ENCODE measurements at regions not wholly inside any gene's neighbourhood (a gene's known extent, or its start where the extent isn't known, plus 50 kb on each side); places are given as distances from the start of the nearest gene placed in this dataset.
"Not testable (repeated sequence)": the region's sequence is repeated elsewhere in the genome, so short reads cannot be mapped to it uniquely, and the experiment has no call there.

DNA sequence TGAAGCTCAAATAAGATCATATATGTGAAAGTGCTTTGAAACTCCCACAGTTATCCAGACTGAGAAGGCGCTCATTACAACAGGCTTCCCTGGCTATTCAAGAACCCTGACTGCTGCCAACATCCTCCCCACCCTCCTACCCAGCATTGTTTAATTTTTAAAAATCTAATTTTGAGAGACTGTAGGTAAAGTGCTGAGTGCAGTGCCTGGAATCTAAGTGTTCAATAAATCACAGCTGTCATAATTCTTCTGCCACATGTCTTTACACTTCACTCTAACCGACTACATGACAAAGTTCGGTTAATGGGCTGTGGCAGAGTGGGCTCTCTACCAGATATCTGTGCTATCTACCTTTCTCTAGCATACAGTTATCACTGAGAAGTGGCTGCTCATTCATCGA lies 255.6 kb upstream of the C9orf72 start:
- intact Hi-C loops (cut with DNase I) = no loop called here
- Histone ChIP-seq H3K27ac (no peak overlapping the region), H3K27me3 (no peaks in the 10 kb centered on the region), H3K4me3 (no peak overlapping the region), H3K9me3 (no peaks in the 10 kb centered on the region), H3K4me1 (no peaks in the 10 kb centered on the region), H3K36me3 (no peaks in the 10 kb centered on the region)
- no peak for DNase-seq
- no peak for ATAC-seq
- WGBS (ENCODE audit: insufficient coverage, low coverage, low lambda C conversion rate, missing lambda C conversion rate) = 89% methylated on average over 4 of the region's 4 CpGs
- TF ChIP-seq POLR2A (IDR thresholded peaks at IDR 0.05) = no peak
- TF ChIP-seq, protein P1, sequence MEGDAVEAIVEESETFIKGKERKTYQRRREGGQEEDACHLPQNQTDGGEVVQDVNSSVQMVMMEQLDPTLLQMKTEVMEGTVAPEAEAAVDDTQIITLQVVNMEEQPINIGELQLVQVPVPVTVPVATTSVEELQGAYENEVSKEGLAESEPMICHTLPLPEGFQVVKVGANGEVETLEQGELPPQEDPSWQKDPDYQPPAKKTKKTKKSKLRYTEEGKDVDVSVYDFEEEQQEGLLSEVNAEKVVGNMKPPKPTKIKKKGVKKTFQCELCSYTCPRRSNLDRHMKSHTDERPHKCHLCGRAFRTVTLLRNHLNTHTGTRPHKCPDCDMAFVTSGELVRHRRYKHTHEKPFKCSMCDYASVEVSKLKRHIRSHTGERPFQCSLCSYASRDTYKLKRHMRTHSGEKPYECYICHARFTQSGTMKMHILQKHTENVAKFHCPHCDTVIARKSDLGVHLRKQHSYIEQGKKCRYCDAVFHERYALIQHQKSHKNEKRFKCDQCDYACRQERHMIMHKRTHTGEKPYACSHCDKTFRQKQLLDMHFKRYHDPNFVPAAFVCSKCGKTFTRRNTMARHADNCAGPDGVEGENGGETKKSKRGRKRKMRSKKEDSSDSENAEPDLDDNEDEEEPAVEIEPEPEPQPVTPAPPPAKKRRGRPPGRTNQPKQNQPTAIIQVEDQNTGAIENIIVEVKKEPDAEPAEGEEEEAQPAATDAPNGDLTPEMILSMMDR (IDR thresholded peaks at IDR 0.05) = no peak

DNA sequence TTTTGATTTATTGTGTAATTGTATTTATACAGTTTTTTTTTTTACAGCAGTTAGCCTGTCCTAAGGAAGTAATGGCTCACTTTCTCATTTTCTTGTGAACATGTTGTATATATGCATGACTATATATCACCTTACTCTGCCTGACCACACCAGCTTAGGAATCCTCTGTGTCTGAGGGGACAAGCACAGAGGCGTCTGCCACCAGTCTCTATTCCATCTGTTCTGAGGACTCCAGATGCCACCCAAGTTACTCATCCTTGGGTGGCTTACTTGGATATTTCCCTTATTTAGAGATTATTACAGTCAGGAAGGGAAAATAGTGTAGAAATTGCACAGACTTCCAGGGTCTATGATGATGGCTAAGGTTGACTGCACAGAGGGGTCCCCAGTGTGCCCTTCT lies 256.3 kb upstream of the C9orf72 start:
- Histone ChIP-seq H3K27ac (no peak overlapping the region), H3K27me3 (no peaks in the 10 kb centered on the region), H3K9me3 (no peaks in the 10 kb centered on the region), H3K4me3 (no peak overlapping the region), H3K4me1 (no peaks in the 10 kb centered on the region), H3K36me3 (no peaks in the 10 kb centered on the region)
- DNase-seq (no peak), ATAC-seq (no peak)
- intact Hi-C loops (cut with DNase I) = no loop called here
- WGBS (ENCODE audit: insufficient coverage, low coverage, low lambda C conversion rate, missing lambda C conversion rate) = 55% methylated on average over 1 of the region's 1 CpG
- TF ChIP-seq, protein P1 (IDR thresholded peaks at IDR 0.05) = no peak
- TF ChIP-seq POLR2A (IDR thresholded peaks at IDR 0.05) = no peak

DNA sequence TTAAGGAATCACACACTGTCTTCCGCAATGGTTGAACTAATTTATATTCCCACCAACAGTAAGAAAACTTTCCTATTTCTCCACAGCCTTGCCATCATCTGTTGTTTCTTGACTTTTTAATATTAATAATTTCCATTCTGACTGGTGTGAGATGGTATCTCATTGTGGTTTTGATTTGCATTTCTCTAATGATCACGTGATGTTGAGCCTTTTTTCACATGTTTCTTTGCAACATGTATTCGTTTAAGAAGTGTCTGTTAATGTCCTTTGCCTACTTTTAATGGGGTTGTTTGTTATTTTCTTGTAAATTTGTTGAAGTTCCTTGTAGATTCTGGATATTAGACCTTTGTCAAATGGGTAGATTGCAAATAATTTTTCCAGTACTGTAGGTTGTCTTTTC lies 258.8 kb upstream of the C9orf72 start:
- WGBS (ENCODE audit: insufficient coverage, low coverage, low lambda C conversion rate, missing lambda C conversion rate) = 64% methylated on average over 3 of the region's 3 CpGs
- H3K4me3 ChIP-seq; H3K36me3 ChIP-seq; H3K27ac ChIP-seq; ATAC-seq; H3K4me1 ChIP-seq; H3K9me3 ChIP-seq; intact Hi-C loops (cut with DNase I); H3K27me3 ChIP-seq; DNase-seq: not testable (repeated sequence)

DNA sequence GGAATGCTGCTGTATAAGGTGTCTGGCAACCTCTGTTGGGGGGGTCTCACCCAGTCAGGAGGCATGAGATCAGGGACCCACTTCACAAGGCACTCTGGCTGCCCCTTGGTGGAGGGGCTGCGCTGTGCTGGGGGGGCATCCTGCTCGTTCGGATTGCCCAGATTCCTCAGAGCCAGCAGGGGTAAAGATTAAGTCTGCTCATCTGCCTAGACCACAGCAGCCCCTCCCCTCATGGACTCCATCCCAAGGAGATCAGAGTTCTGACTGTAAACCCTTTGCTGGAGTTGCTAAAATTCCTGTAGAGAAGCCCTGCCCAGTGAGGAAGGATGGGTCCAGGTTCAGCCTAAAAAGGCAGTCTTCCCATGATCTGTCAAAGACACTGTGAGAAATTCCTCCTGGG lies 262.0 kb upstream of the C9orf72 start:
- H3K36me3 ChIP-seq = no peaks in the 10 kb centered on the region
- H3K27ac ChIP-seq = no peak overlapping the region
- H3K4me1 ChIP-seq = no peaks in the 10 kb centered on the region
- ATAC-seq (no peak), DNase-seq (no peak)
- TF ChIP-seq, protein P1 (IDR thresholded peaks at IDR 0.05) = no peak
- TF ChIP-seq POLR2A (IDR thresholded peaks at IDR 0.05) = no peak
- no peaks in the 10 kb centered on the region for H3K9me3 ChIP-seq
- H3K27me3 ChIP-seq = no peaks in the 10 kb centered on the region
- intact Hi-C loops (cut with DNase I) = no loop called here
- 93% methylated on average over 3 of the region's 3 CpGs for WGBS (ENCODE audit: insufficient coverage, low coverage, low lambda C conversion rate, missing lambda C conversion rate)
- no peak overlapping the region for H3K4me3 ChIP-seq

DNA sequence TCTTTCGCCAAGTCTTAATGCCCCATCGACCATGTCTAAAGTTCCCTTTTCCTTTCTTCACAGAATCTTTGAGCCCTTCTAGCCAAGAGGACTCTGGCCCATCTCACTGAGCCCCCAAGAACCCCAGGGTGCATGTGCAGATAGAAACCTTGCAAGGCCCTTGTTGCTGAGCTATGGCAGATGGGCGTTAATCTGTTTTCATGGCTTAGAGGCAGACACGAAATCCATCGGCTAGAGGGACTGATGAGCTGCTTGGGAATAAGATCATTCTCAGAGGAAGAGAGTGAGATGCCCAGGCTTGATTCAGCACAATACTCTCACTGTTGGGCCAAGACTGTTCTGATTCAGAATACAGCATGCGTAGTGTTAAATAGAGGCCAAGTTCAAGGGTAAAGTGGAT lies 262.5 kb upstream of the C9orf72 start:
- Histone ChIP-seq H3K4me3 (no peak overlapping the region), H3K27ac (no peak overlapping the region), H3K9me3 (no peaks in the 10 kb centered on the region), H3K27me3 (no peaks in the 10 kb centered on the region), H3K36me3 (no peaks in the 10 kb centered on the region), H3K4me1 (no peaks in the 10 kb centered on the region)
- 91% methylated on average over 6 of the region's 6 CpGs for WGBS (ENCODE audit: insufficient coverage, low coverage, low lambda C conversion rate, missing lambda C conversion rate)
- no peak for ATAC-seq
- no peak for TF ChIP-seq POLR2A (IDR thresholded peaks at IDR 0.05)
- TF ChIP-seq, protein P1 (IDR thresholded peaks at IDR 0.05) = no peak
- no peak for DNase-seq
- intact Hi-C loops (cut with DNase I) = no loop called here

Measured in right lobe of liver (tissue), 6 donors.